ENCODE measurements at regions not wholly inside any gene's neighbourhood (a gene's known extent, or its start where the extent isn't known, plus 50 kb on each side); places are given as distances from the start of the nearest gene placed in this dataset.
"Not testable (repeated sequence)": the region's sequence is repeated elsewhere in the genome, so short reads cannot be mapped to it uniquely, and the experiment has no call there.

GRCh38 chr1:8152731-8153702 lies 126.9 kb upstream of the ERRFI1 start:
- TF ChIP-seq CTCF (conservative IDR thresholded peaks at IDR 0.05) = no peak
- no peak for TF ChIP-seq ZFX (IDR thresholded peaks at IDR 0.05)
- no peak overlapping the region for H3K27ac ChIP-seq

GRCh38 chr1:8151647-8152046 lies 125.5 kb upstream of the ERRFI1 start:
- H3K27ac ChIP-seq = no peak overlapping the region

GRCh38 chr1:8149756-8150155 lies 123.6 kb upstream of the ERRFI1 start:
- not testable (repeated sequence) for H3K27ac ChIP-seq

More at GRCh38 chr1:8151647-8152046, 125.5 kb upstream of the ERRFI1 start:
- TF ChIP-seq CTCF (conservative IDR thresholded peaks at IDR 0.05) = no peak
- no peak for TF ChIP-seq ZFX (IDR thresholded peaks at IDR 0.05)

GRCh38 chr1:8147956-8148355 lies 121.8 kb upstream of the ERRFI1 start:
- H3K27ac ChIP-seq = no peak overlapping the region
- TF ChIP-seq CTCF (conservative IDR thresholded peaks at IDR 0.05) = no peak
- no peak for TF ChIP-seq ZFX (IDR thresholded peaks at IDR 0.05)

- H3K27ac ChIP-seq = no peak overlapping the region
- TF ChIP-seq ZFX (IDR thresholded peaks at IDR 0.05) = no peak
These were observed 120.2 kb upstream of the ERRFI1 start for GRCh38 chr1:8146257-8146855.

GRCh38 chr1:8145545-8146202 lies 119.6 kb upstream of the ERRFI1 start:
- TF ChIP-seq ZFX (IDR thresholded peaks at IDR 0.05) (no peak), CTCF (conservative IDR thresholded peaks at IDR 0.05) (no peak)
- no peak overlapping the region for H3K27ac ChIP-seq

- TF ChIP-seq CTCF (conservative IDR thresholded peaks at IDR 0.05) (no peak), ZFX (IDR thresholded peaks at IDR 0.05) (no peak)
- no peak overlapping the region for H3K27ac ChIP-seq
These were observed 118.2 kb upstream of the ERRFI1 start for GRCh38 chr1:8144323-8144722.

GRCh38 chr1:8142955-8143629 lies 117.0 kb upstream of the ERRFI1 start:
- TF ChIP-seq ZFX (IDR thresholded peaks at IDR 0.05) = no peak
- TF ChIP-seq CTCF (conservative IDR thresholded peaks at IDR 0.05) = no peak
- H3K27ac ChIP-seq = no peak overlapping the region
